ENCODE measurements at regions not wholly inside any gene's neighbourhood (a gene's known extent, or its start where the extent isn't known, plus 50 kb on each side); places are given as distances from the start of the nearest gene placed in this dataset.

DNA sequence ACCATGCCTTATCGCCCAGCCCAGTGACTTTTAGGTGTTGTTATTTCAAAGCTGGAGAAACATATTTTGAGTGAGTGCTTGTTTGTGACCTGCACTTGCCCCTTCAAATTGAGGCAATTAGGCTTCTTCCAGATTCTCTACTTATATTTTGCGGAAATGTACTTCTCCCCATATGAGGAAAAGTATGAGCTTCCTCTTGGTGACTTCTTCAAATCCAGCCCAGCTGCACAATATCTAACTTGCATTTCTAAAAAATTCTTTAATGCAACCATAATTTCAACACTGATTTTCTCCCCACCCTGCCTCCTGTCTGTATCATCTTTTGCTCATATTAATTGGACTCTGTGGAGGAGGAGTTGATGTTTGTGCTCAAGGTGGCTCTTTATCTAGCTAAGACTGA, 391.2 kb upstream of the POU3F3 start:
- no peak overlapping the region for H2AFZ ChIP-seq (ENCODE audit: low read depth, low read length, severe bottlenecking)
- no peak overlapping the region for H3K4me3 ChIP-seq (ENCODE audit: insufficient read depth, low read length, poor library complexity, severe bottlenecking)
- TF ChIP-seq, protein P1, sequence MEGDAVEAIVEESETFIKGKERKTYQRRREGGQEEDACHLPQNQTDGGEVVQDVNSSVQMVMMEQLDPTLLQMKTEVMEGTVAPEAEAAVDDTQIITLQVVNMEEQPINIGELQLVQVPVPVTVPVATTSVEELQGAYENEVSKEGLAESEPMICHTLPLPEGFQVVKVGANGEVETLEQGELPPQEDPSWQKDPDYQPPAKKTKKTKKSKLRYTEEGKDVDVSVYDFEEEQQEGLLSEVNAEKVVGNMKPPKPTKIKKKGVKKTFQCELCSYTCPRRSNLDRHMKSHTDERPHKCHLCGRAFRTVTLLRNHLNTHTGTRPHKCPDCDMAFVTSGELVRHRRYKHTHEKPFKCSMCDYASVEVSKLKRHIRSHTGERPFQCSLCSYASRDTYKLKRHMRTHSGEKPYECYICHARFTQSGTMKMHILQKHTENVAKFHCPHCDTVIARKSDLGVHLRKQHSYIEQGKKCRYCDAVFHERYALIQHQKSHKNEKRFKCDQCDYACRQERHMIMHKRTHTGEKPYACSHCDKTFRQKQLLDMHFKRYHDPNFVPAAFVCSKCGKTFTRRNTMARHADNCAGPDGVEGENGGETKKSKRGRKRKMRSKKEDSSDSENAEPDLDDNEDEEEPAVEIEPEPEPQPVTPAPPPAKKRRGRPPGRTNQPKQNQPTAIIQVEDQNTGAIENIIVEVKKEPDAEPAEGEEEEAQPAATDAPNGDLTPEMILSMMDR (IDR thresholded peaks at IDR 0.05; ENCODE audit: insufficient read depth, low read length, poor library complexity, severe bottlenecking) = no peak
- TF ChIP-seq EZH2phosphoT487 (conservative IDR thresholded peaks at IDR 0.05; ENCODE audit: low read length) = no peak
- peaks cover 30% of the 10 kb centered on the region for H3K79me2 ChIP-seq (ENCODE audit: insufficient read depth, low read length)
- H3K9me2 ChIP-seq (replicated peaks; ENCODE audit: insufficient read depth, low read length) = no peaks in the 10 kb centered on the region
- H3K36me3 ChIP-seq (ENCODE audit: low read length) = peaks cover 19% of the 10 kb centered on the region
- H3K9me3 ChIP-seq (ENCODE audit: insufficient read depth, low read length) = peaks cover 5% of the 10 kb centered on the region; the same call in 1 of the 2 replicates
- no peak overlapping the region for H3K27ac ChIP-seq (ENCODE audit: low read depth, low read length)
- H3K4me2 ChIP-seq (ENCODE audit: low read depth, low read length, poor library complexity, severe bottlenecking) = no peak overlapping the region
- H3K9ac ChIP-seq (ENCODE audit: low read length) = no peak overlapping the region
- H3F3A ChIP-seq (ENCODE audit: insufficient read depth) = no peaks in the 10 kb centered on the region; the same call in 1 of the 2 replicates
- no peaks in the 10 kb centered on the region for H4K20me1 ChIP-seq (ENCODE audit: low read depth, low read length)
- no peaks in the 10 kb centered on the region for H3K27me3 ChIP-seq (ENCODE audit: low read length)

DNA sequence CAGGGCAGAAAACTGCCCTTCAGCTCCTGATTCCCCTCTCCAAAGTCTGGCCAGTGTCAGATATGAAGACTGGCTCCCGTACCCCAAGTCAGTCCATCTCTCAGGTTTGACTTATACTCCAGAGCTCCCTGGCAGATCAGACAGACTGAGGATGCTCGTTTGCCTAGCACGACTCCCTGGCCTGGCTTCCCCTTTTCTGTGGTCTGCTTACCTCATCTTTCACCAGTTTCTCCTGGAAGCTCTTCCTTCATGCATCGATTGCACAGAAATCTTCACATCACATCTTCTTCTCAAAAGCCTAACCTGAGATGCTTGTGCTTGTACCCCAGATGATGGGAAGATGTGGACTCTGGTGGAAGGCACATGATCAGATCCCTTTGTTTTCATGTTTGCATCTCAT, 387.9 kb upstream of the POU3F3 start:
- Histone ChIP-seq H3K4me3 (ENCODE audit: insufficient read depth, low read length, poor library complexity, severe bottlenecking) (no peak overlapping the region), H2AFZ (ENCODE audit: low read depth, low read length, severe bottlenecking) (no peak overlapping the region), H3K79me2 (ENCODE audit: insufficient read depth, low read length) (no peaks in the 10 kb centered on the region; the same call in 1 of the 2 replicates), H4K20me1 (ENCODE audit: low read depth, low read length) (no peaks in the 10 kb centered on the region), H3K9ac (ENCODE audit: low read length) (no peak overlapping the region), H3K4me2 (ENCODE audit: low read depth, low read length, poor library complexity, severe bottlenecking) (no peak overlapping the region), H3F3A (ENCODE audit: insufficient read depth) (no peaks in the 10 kb centered on the region), H3K27me3 (ENCODE audit: low read length) (no peaks in the 10 kb centered on the region), H3K9me3 (ENCODE audit: insufficient read depth, low read length) (no peaks in the 10 kb centered on the region), H3K36me3 (ENCODE audit: low read length) (no peaks in the 10 kb centered on the region; the same call in 1 of the 2 replicates), H3K9me2 (replicated peaks; ENCODE audit: insufficient read depth, low read length) (no peaks in the 10 kb centered on the region), H3K27ac (ENCODE audit: low read depth, low read length) (no peak overlapping the region)
- TF ChIP-seq, protein P1 (IDR thresholded peaks at IDR 0.05; ENCODE audit: insufficient read depth, low read length, poor library complexity, severe bottlenecking) = no peak
- TF ChIP-seq EZH2phosphoT487 (conservative IDR thresholded peaks at IDR 0.05; ENCODE audit: low read length) = no peak

DNA sequence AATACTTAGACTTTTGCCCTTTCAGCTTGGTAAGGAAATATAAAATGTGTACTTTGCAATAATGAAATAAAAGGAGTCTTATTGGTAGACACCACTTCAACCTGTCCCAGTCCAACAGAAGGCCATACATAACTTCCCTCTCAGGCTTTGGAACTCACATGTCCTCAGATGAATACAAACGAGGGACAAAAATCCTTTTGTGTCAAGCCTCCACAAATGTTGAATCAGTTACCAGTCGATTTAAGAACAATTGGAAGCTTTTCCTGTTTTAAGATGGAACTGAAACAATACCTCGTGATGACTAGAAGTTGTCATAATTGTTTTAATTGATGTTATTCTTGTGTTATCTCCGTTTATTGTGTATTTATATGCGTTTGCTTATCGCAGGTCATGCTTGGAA, 385.1 kb upstream of the POU3F3 start:
- no peaks in the 10 kb centered on the region for H3K36me3 ChIP-seq (ENCODE audit: low read length)
- H3K9ac ChIP-seq (ENCODE audit: low read length) = no peak overlapping the region
- no peak overlapping the region for H2AFZ ChIP-seq (ENCODE audit: low read depth, low read length, severe bottlenecking)
- no peaks in the 10 kb centered on the region for H3K27me3 ChIP-seq (ENCODE audit: low read length)
- no peaks in the 10 kb centered on the region for H3K9me2 ChIP-seq (replicated peaks; ENCODE audit: insufficient read depth, low read length)
- H3K4me2 ChIP-seq (ENCODE audit: low read depth, low read length, poor library complexity, severe bottlenecking) = no peak overlapping the region
- no peak for TF ChIP-seq EZH2phosphoT487 (conservative IDR thresholded peaks at IDR 0.05; ENCODE audit: low read length)
- TF ChIP-seq, protein P1 (IDR thresholded peaks at IDR 0.05; ENCODE audit: insufficient read depth, low read length, poor library complexity, severe bottlenecking) = no peak
- no peak overlapping the region for H3K27ac ChIP-seq (ENCODE audit: low read depth, low read length)
- H3F3A ChIP-seq (ENCODE audit: insufficient read depth) = no peaks in the 10 kb centered on the region
- no peaks in the 10 kb centered on the region for H3K9me3 ChIP-seq (ENCODE audit: insufficient read depth, low read length)
- no peaks in the 10 kb centered on the region for H4K20me1 ChIP-seq (ENCODE audit: low read depth, low read length)
- no peak overlapping the region for H3K4me3 ChIP-seq (ENCODE audit: insufficient read depth, low read length, poor library complexity, severe bottlenecking)
- H3K79me2 ChIP-seq (ENCODE audit: insufficient read depth, low read length) = 0 out of 2 replicates have a peak, but pooled peaks cover 3% of the 10 kb centered on the region
